ENCODE measurements at regions not wholly inside any gene's neighbourhood (a gene's known extent, or its start where the extent isn't known, plus 50 kb on each side); places are given as distances from the start of the nearest gene placed in this dataset.
A peak's percentile ranks its signal among the peaks of the same experiment; 100 is the strongest.

DNA sequence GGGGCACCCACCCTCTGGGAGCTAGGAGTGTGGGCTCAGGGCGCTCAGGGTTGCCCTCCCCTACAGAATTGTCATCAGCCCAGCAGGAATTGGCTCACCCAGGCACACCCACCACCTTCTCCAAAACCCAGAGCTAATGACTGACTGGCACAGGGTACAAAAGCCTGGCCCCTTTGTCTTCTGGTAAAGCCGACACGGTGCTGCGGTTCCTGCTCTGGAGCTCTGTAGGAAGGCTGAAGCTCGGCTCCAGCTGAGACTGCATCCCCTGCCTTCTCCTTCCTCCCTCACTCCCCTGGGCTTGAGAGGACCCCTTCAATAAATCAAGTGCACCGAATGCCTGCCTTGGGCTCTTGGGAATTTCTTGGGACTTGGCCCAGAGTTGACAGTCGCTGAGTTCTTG, 117.9 kb upstream of the EEPD1 start:
- DNase-seq: no peak
- H3K9ac ChIP-seq (ENCODE audit: low read length): no peak overlapping the region
- H3K27ac ChIP-seq (ENCODE audit: low read depth, low read length): no peak overlapping the region
- peaks cover 6% of the 10 kb centered on the region for H3K4me1 ChIP-seq (ENCODE audit: control insufficient read depth, low read depth, low read length)
- H2BK15ac ChIP-seq (replicated peaks; ENCODE audit: low read depth): no peak overlapping the region
- no peaks in the 10 kb centered on the region for H3K27me3 ChIP-seq (ENCODE audit: insufficient read depth, low read length, poor library complexity)
- H3K4me3 ChIP-seq (ENCODE audit: low read length): no peak overlapping the region
- H3K56ac ChIP-seq (ENCODE audit: low read length): no peak overlapping the region
- no peak overlapping the region for H3K23ac ChIP-seq (ENCODE audit: low read length)
- H3K79me1 ChIP-seq (ENCODE audit: low read length): no peaks in the 10 kb centered on the region
- H3K4ac ChIP-seq (ENCODE audit: low read depth, low read length): no peak overlapping the region
- no CpG with 5 or more reads among the region's 7 CpGs for WGBS (ENCODE audit: extremely low coverage, insufficient coverage, low lambda C conversion rate)
- no peak overlapping the region for H2BK5ac ChIP-seq (ENCODE audit: low read length)
- H4K5ac ChIP-seq (ENCODE audit: low read length): no peak overlapping the region
- H3K4me2 ChIP-seq (ENCODE audit: low read length): no peak overlapping the region
- H2BK120ac ChIP-seq (ENCODE audit: low read depth, low read length): no peak overlapping the region
- H4K8ac ChIP-seq (ENCODE audit: low read depth, low read length): no peak overlapping the region
- no peaks in the 10 kb centered on the region for H3K36me3 ChIP-seq (ENCODE audit: control insufficient read depth, insufficient read depth, low read length)
- no peaks in the 10 kb centered on the region for H3K79me2 ChIP-seq (ENCODE audit: control insufficient read depth, insufficient read depth, low read length)
- H3K18ac ChIP-seq (ENCODE audit: low read length): no peak overlapping the region
- H2AK5ac ChIP-seq (ENCODE audit: low read length): no peak overlapping the region

DNA sequence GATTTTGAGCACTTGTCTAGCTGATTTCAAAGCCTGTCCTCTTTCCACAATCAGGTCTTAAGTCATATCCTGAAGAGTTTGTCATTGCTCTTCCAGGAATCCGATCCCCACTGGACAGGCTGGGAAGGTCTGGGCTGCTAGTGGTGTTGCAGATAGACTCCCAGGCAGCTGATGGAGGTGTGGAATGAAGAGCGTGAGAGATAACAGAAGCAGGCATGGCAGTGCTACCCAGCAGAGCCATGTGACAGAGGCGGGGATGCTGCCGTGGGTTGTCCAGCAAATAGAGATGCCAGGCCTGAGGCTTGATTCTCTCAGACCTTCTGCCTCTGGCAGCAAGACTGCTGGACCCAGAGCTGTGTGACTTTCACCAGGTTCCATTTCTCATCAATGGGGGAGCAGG, 116.5 kb upstream of the EEPD1 start:
- Histone ChIP-seq H3K27ac (ENCODE audit: low read depth, low read length) (no peak overlapping the region), H2BK120ac (ENCODE audit: low read depth, low read length) (no peak overlapping the region), H3K4me3 (ENCODE audit: low read length) (no peak overlapping the region), H2BK5ac (ENCODE audit: low read length) (no peak overlapping the region), H3K79me1 (ENCODE audit: low read length) (no peaks in the 10 kb centered on the region), H2BK15ac (replicated peaks; ENCODE audit: low read depth) (no peak overlapping the region), H2AK5ac (ENCODE audit: low read length) (no peak overlapping the region), H4K5ac (ENCODE audit: low read length) (no peak overlapping the region), H3K4me2 (ENCODE audit: low read length) (no peak overlapping the region), H3K4ac (ENCODE audit: low read depth, low read length) (no peak overlapping the region), H3K79me2 (ENCODE audit: control insufficient read depth, insufficient read depth, low read length) (no peaks in the 10 kb centered on the region), H4K8ac (ENCODE audit: low read depth, low read length) (no peak overlapping the region), H3K23ac (ENCODE audit: low read length) (no peak overlapping the region), H3K27me3 (ENCODE audit: insufficient read depth, low read length, poor library complexity) (no peaks in the 10 kb centered on the region), H3K18ac (ENCODE audit: low read length) (no peak overlapping the region), H3K56ac (ENCODE audit: low read length) (no peak overlapping the region), H3K4me1 (ENCODE audit: control insufficient read depth, low read depth, low read length) (peaks cover 6% of the 10 kb centered on the region), H3K9ac (ENCODE audit: low read length) (no peak overlapping the region), H3K36me3 (ENCODE audit: control insufficient read depth, insufficient read depth, low read length) (no peaks in the 10 kb centered on the region)
- WGBS (ENCODE audit: extremely low coverage, insufficient coverage, low lambda C conversion rate): no CpG with 5 or more reads among the region's 4 CpGs
- peak; percentile 84 for DNase-seq

GRCh38 chr7:36037121-36037662, 115.9 kb upstream of the EEPD1 start:
- no peaks in the 10 kb centered on the region for H3K27me3 ChIP-seq (ENCODE audit: insufficient read depth, low read length, poor library complexity)
- no CpG with 5 or more reads among the region's 11 CpGs for WGBS (ENCODE audit: extremely low coverage, insufficient coverage, low lambda C conversion rate)
- no peak overlapping the region for H3K4me2 ChIP-seq (ENCODE audit: low read length)
- H3K79me2 ChIP-seq (ENCODE audit: control insufficient read depth, insufficient read depth, low read length): no peaks in the 10 kb centered on the region
- no peak overlapping the region for H2BK5ac ChIP-seq (ENCODE audit: low read length)
- H3K9ac ChIP-seq (ENCODE audit: low read length): no peak overlapping the region
- H2BK120ac ChIP-seq (ENCODE audit: low read depth, low read length): no peak overlapping the region
- H2AK5ac ChIP-seq (ENCODE audit: low read length): no peak overlapping the region
- no peak overlapping the region for H4K5ac ChIP-seq (ENCODE audit: low read length)
- H3K18ac ChIP-seq (ENCODE audit: low read length): peak overlapping the region; percentile 86
- H3K79me1 ChIP-seq (ENCODE audit: low read length): no peaks in the 10 kb centered on the region
- no peak overlapping the region for H3K23ac ChIP-seq (ENCODE audit: low read length)
- H3K4ac ChIP-seq (ENCODE audit: low read depth, low read length): no peak overlapping the region
- no peaks in the 10 kb centered on the region for H3K36me3 ChIP-seq (ENCODE audit: control insufficient read depth, insufficient read depth, low read length)
- H3K4me1 ChIP-seq (ENCODE audit: control insufficient read depth, low read depth, low read length): peaks cover 6% of the 10 kb centered on the region
- DNase-seq: peak; percentile 97
- no peak overlapping the region for H2BK15ac ChIP-seq (replicated peaks; ENCODE audit: low read depth)
- peak overlapping the region; percentile 51 for H3K56ac ChIP-seq (ENCODE audit: low read length)
- no peak overlapping the region for H4K8ac ChIP-seq (ENCODE audit: low read depth, low read length)
- H3K27ac ChIP-seq (ENCODE audit: low read depth, low read length): no peak overlapping the region
- H3K4me3 ChIP-seq (ENCODE audit: low read length): no peak overlapping the region

DNA sequence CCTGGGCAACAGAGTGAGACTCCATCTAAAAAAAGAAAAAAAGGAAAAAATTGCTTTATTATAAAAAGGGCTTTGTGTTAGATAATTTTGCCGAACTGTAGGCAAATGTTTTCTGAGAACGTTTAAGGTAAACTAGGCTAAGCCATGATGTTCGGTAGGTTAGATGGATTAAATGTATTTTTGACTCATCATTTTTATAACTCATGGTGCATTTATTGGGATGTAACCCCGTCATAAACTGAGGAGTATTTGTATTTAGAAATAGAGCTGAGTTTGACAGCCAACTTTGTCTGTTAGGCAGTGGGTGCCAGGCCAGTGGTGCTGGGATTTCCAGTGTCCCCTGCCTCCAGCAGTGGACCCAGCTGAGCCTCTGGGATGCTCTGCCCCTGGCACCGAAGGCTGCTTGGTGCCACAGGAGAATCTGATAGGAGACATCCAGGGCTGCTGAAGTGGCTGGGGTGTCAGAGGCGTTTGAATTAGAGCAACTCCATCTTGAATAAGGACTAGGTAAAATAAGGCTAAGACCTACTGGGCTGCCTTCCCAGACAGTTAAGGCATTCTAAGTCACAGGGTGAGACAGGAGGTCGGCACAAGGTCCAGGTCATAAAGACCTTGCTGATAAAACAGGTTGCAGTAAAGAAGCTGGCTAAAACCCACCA, 114.9 kb upstream of the EEPD1 start:
- Histone ChIP-seq H3K56ac (ENCODE audit: low read length) (no peak overlapping the region), H2BK15ac (replicated peaks; ENCODE audit: low read depth) (no peak overlapping the region), H2BK120ac (ENCODE audit: low read depth, low read length) (no peak overlapping the region), H3K4me1 (ENCODE audit: control insufficient read depth, low read depth, low read length) (peaks cover 6% of the 10 kb centered on the region), H3K18ac (ENCODE audit: low read length) (no peak overlapping the region), H3K9ac (ENCODE audit: low read length) (no peak overlapping the region), H3K27me3 (ENCODE audit: insufficient read depth, low read length, poor library complexity) (no peaks in the 10 kb centered on the region), H3K27ac (ENCODE audit: low read depth, low read length) (no peak overlapping the region), H3K4me2 (ENCODE audit: low read length) (no peak overlapping the region), H3K79me1 (ENCODE audit: low read length) (no peaks in the 10 kb centered on the region), H2BK5ac (ENCODE audit: low read length) (no peak overlapping the region), H3K36me3 (ENCODE audit: control insufficient read depth, insufficient read depth, low read length) (no peaks in the 10 kb centered on the region), H3K4me3 (ENCODE audit: low read length) (no peak overlapping the region), H3K23ac (ENCODE audit: low read length) (no peak overlapping the region), H4K5ac (ENCODE audit: low read length) (no peak overlapping the region), H4K8ac (ENCODE audit: low read depth, low read length) (no peak overlapping the region), H3K4ac (ENCODE audit: low read depth, low read length) (no peak overlapping the region), H3K79me2 (ENCODE audit: control insufficient read depth, insufficient read depth, low read length) (no peaks in the 10 kb centered on the region), H2AK5ac (ENCODE audit: low read length) (no peak overlapping the region)
- WGBS (ENCODE audit: extremely low coverage, insufficient coverage, low lambda C conversion rate): no CpG with 5 or more reads among the region's 7 CpGs
- DNase-seq: no peak

GRCh38 chr7:36039243-36039642, 113.8 kb upstream of the EEPD1 start:
- no peak for DNase-seq
- Histone ChIP-seq H3K9ac (ENCODE audit: low read length) (no peak overlapping the region), H2BK120ac (ENCODE audit: low read depth, low read length) (no peak overlapping the region), H3K4me2 (ENCODE audit: low read length) (no peak overlapping the region), H3K23ac (ENCODE audit: low read length) (no peak overlapping the region), H2BK15ac (replicated peaks; ENCODE audit: low read depth) (no peak overlapping the region), H3K36me3 (ENCODE audit: control insufficient read depth, insufficient read depth, low read length) (no peaks in the 10 kb centered on the region), H2AK5ac (ENCODE audit: low read length) (no peak overlapping the region), H3K56ac (ENCODE audit: low read length) (no peak overlapping the region), H4K8ac (ENCODE audit: low read depth, low read length) (no peak overlapping the region), H3K79me2 (ENCODE audit: control insufficient read depth, insufficient read depth, low read length) (no peaks in the 10 kb centered on the region), H4K5ac (ENCODE audit: low read length) (no peak overlapping the region), H2BK5ac (ENCODE audit: low read length) (no peak overlapping the region), H3K4me3 (ENCODE audit: low read length) (no peak overlapping the region), H3K18ac (ENCODE audit: low read length) (no peak overlapping the region), H3K4me1 (ENCODE audit: control insufficient read depth, low read depth, low read length) (peaks cover 6% of the 10 kb centered on the region), H3K27ac (ENCODE audit: low read depth, low read length) (no peak overlapping the region), H3K4ac (ENCODE audit: low read depth, low read length) (no peak overlapping the region), H3K27me3 (ENCODE audit: insufficient read depth, low read length, poor library complexity) (no peaks in the 10 kb centered on the region), H3K79me1 (ENCODE audit: low read length) (no peaks in the 10 kb centered on the region)
- no CpG with 5 or more reads among the region's 11 CpGs for WGBS (ENCODE audit: extremely low coverage, insufficient coverage, low lambda C conversion rate)

GRCh38 chr7:36039671-36040070, 113.4 kb upstream of the EEPD1 start:
- H3K27me3 ChIP-seq (ENCODE audit: insufficient read depth, low read length, poor library complexity): no peaks in the 10 kb centered on the region
- no peaks in the 10 kb centered on the region for H3K79me2 ChIP-seq (ENCODE audit: control insufficient read depth, insufficient read depth, low read length)
- no peak overlapping the region for H3K4me3 ChIP-seq (ENCODE audit: low read length)
- H3K79me1 ChIP-seq (ENCODE audit: low read length): no peaks in the 10 kb centered on the region
- no peak overlapping the region for H4K5ac ChIP-seq (ENCODE audit: low read length)
- H3K23ac ChIP-seq (ENCODE audit: low read length): no peak overlapping the region
- H3K56ac ChIP-seq (ENCODE audit: low read length): no peak overlapping the region
- H4K8ac ChIP-seq (ENCODE audit: low read depth, low read length): no peak overlapping the region
- no peak overlapping the region for H2BK15ac ChIP-seq (replicated peaks; ENCODE audit: low read depth)
- peak; percentile 67 for DNase-seq
- no peak overlapping the region for H2BK120ac ChIP-seq (ENCODE audit: low read depth, low read length)
- WGBS (ENCODE audit: extremely low coverage, insufficient coverage, low lambda C conversion rate): no CpG with 5 or more reads among the region's 3 CpGs
- no peak overlapping the region for H2BK5ac ChIP-seq (ENCODE audit: low read length)
- no peak overlapping the region for H3K4me2 ChIP-seq (ENCODE audit: low read length)
- no peak overlapping the region for H3K27ac ChIP-seq (ENCODE audit: low read depth, low read length)
- H3K4ac ChIP-seq (ENCODE audit: low read depth, low read length): no peak overlapping the region
- no peak overlapping the region for H3K18ac ChIP-seq (ENCODE audit: low read length)
- no peaks in the 10 kb centered on the region for H3K36me3 ChIP-seq (ENCODE audit: control insufficient read depth, insufficient read depth, low read length)
- peaks cover 6% of the 10 kb centered on the region for H3K4me1 ChIP-seq (ENCODE audit: control insufficient read depth, low read depth, low read length)
- H3K9ac ChIP-seq (ENCODE audit: low read length): no peak overlapping the region
- no peak overlapping the region for H2AK5ac ChIP-seq (ENCODE audit: low read length)
